HG03135 (cell line): ENCODE measurements at regions not wholly inside any gene's neighbourhood (a gene's known extent, or its start where the extent isn't known, plus 50 kb on each side); places are given as distances from the start of the nearest gene placed in this dataset.

ENCODE experiments used
- ATAC-seq: cut with Tn5 transposase; IDR thresholded peaks from one replicate; pipeline ENCODE4 v1.9.1; 2021; ENCODE audit warnings: mild to moderate bottlenecking, moderate library complexity; ENCODE audit not compliant: unreplicated experiment

- ATAC-seq: no peak
Measured at GRCh38 chr20:6439737-6440442, 317.1 kb upstream of the FERMT1 start.

- no peak for ATAC-seq
Measured at GRCh38 chr20:6434131-6434530, 311.3 kb upstream of the FERMT1 start.

DNA sequence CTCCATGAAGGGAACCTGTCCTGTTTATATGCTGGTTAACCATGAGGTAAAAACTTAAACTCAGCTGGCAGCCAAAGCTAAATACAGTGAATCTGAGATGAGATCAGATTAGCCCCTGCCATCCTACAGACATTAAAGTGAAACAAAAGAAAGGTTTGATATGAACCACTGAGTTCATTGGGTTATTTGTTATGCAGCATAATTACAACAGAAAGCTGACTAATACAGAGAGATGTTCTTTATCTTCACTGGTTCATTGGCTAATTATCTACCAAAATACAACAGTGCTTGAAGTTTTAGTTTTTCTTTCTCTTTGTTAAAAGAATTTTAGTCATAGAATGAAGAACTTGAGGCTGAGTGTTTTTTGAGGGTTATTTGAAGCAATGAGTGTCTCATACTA is 307.6 kb upstream of the FERMT1 start:
- ATAC-seq: no peak

GRCh38 chr20:6426287-6426891 is 303.6 kb upstream of the FERMT1 start:
- no peak for ATAC-seq

DNA sequence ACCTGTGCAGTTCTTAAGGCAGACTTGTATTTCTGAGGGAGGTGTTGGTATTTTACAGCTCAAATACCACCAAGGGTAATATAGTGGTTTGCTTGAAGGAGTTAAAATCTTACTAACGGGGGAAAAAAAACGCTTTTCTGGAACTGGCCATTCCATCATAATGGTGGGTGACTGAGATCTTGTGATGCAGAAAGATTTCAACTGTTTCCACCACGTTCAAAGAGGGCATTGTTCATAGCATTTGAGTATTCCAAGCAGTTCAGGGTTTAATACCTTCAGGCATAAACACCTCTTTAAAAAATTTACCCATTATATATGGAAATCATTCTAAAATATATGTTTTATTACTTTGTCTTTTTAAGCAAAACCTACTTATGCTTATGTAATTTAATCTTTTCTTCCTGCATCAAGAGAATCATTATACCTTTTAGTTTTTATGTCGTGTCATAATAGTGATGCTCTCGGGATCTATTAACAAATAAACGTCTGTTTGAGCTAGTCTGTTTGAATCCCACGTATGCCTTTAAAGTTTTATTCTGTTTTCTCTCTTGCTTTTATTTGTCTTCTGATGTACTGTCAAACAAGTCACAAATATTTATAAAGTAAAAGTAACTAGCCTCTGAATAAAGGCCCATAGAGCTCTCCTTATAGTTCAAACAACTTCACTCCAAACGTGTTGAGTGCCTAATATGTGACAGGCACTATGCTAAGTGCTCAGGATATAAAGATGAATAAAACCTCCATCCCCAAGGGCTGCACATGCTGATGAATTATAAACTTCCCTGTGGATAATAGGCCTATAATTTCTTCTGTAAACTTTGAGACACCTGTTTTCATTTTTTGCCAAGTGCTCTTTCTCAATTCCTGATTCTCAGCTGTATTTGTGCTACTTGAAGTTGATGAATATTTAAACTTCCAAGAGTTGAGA is 298.8 kb upstream of the FERMT1 start:
- no peak for ATAC-seq

GRCh38 chr20:6420336-6420735 is 297.5 kb upstream of the FERMT1 start:
- no peak for ATAC-seq

DNA sequence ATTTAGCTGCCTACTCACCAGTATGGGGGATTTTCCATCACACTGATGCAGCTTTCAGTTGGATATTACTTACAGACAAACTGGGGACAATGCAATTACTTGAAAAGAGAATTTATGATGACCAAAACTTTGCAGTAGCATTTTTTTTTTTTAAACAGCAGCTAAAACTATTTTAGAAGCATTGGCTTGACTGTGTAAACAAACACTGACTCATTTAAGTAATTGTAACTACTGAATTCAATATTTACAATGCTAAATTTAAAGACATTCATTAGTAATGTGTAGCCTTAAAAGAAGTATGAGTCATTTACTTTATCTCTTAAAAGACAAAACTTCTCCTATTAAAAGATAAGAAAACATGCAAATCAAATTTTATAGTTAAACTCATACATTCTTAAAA is 295.9 kb upstream of the FERMT1 start:
- ATAC-seq: no peak

- no peak for ATAC-seq
Measured at GRCh38 chr20:6416371-6416770, 293.5 kb upstream of the FERMT1 start.

GRCh38 chr20:6411651-6412050 is 288.8 kb upstream of the FERMT1 start:
- no peak for ATAC-seq

DNA sequence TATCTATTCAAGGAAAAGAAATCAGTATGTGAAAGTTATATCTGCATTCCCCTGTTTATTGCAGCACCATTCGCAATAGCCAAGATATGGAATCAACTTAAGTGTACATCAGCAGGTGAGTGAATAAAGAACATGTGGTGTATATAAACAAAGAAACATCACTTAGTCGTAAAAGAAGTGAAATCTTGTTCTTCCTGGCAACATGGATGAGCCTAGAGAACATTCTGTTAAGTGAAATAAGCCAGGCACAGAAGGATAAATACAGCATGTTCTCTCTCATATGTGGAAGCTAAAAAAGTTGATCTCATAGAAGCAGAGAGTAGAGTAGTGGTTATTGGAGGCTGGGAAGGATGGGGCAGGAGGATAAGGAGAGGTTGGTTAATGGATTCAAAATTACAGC is 287.9 kb upstream of the FERMT1 start:
- ATAC-seq: no peak

- ATAC-seq: no peak
Measured at GRCh38 chr20:6407163-6407562, 284.3 kb upstream of the FERMT1 start.

DNA sequence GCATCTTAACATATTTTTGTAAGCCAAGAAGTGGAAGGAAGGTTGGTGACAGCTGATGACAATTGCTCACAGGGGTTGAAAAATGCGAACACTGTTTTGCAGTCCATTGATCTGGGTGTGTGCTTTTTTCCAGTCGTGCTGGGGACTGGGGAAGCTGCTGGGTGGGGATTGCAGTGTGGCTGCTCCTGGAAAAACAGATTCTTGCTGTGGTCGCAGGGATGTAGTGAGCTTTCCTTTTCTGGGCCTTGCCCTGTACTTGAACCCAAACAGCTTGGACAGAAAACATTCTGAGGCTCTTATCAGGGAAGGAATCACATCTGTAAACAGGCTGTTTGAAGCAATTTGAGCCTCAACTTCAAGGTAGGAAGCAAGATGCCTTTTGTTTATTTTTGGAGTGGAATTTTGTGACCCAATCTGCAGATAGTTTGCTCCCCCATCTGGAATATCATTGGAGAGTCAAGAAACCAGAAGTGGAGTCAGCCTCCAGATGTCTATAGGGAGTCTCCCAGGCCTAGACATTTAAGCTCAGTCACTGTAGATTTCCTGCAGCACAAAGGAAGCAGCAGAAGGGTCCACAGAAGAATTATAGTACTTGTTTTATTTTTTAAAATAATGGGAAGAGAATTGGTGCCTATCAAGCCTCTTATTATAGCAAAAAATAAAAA is 279.2 kb upstream of the FERMT1 start:
- ATAC-seq: no peak

GRCh38 chr20:6397115-6397514 is 274.3 kb upstream of the FERMT1 start:
- ATAC-seq: no peak

DNA sequence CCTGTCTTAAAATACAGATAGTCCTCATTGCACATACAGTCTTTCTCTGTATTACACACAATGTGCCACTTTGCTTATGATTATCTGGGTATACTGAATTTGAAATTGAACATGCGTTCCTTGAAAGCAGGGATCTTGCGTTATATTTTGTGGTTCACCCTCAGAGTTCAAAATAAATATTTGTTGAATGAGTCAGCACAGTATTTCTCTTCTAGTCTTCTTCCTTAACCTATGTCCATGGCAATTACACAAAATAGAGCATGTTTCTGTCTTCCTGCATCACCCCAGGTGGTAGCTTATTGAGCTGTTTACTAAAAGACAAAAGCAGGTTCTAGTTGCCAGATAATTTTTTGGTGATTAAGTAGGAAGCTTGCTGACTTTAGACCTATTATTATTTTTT is 272.9 kb upstream of the FERMT1 start:
- no peak for ATAC-seq

DNA sequence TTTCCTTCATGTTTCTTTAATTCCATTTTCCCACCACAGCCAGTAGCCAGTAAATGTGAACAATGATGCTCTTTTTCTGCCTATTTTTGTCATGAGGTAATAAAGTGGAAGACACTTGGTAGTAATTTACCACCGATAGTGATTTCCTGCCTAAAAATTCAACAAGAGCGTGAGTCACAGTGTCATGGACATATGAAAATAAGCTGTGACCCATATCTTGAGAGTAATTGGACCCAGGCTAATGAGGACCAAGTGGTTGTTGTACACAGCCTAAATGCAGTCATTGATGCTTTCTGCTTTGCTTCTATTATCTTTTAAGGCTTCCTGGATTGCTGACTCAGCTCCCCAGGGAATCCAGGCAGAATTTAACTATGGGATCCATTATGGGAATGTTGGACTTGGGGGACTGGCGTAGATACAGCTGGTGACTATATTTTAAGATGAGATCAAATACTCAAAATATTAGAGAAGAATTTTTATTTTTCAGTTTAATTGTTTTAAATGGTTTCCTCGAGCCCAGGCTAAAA is 265.9 kb upstream of the FERMT1 start:
- ATAC-seq: no peak

DNA sequence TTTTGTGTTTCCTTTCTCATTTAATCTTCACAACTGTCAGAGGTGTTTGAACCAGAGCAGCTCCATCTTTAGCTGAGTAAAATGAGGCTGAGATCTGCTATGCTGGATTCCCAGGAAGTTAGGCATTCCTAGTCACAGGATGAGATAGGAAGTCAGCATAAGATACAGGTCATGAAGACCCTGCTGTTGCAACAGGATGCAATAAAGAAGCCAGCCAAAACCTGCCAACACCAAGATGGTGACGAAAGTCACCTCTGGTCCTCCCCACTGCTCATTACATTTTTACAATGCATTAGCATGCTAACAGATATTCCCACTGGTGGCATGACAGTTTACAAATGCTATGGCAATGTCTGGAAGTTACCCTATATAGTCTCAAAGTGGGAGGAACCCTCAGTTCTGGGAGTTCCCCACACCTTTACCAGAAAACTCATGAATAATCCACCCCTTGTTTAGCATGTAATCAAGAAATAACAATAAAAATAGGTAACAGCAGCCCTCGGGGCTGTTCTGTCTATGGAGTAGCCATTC is 262.2 kb upstream of the FERMT1 start:
- ATAC-seq: no peak

DNA sequence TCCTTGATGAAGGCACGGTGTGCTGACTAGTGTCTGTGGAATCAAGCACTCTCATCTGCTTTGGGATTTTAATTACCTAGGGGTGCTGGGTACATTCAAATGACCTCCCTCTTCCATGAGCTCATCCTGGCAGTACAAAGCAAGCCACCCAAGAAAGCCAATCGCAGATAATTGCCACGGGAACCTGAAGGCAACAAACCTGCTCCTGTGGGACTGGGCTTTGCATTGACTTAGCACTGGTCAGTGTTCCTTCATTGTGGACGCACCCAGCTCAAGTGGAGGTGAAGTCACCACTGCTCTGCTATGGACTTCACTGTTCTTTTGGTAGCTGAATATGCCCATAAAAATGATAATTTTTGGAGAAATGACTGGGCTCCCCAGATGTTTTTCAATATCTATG is 261.6 kb upstream of the FERMT1 start:
- ATAC-seq: no peak

DNA sequence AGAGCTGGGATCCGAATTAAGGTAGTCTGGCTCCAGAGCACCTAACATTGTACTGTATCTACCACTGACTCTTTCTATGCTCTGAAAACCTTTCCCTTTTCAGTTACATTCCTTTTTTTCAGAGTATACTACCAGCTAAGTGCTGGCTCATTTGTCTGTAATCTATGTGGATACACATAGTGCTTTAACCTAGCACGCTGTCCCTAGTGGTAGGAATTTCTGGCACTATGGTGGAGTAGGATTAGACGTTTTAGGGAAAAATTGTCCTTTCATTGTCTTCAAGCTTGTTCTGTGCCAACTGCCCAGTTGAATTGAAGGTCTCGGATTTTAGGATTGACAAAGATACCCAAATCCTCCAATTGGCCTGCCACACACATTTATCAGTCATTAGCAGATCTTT is 259.1 kb upstream of the FERMT1 start:
- no peak for ATAC-seq

DNA sequence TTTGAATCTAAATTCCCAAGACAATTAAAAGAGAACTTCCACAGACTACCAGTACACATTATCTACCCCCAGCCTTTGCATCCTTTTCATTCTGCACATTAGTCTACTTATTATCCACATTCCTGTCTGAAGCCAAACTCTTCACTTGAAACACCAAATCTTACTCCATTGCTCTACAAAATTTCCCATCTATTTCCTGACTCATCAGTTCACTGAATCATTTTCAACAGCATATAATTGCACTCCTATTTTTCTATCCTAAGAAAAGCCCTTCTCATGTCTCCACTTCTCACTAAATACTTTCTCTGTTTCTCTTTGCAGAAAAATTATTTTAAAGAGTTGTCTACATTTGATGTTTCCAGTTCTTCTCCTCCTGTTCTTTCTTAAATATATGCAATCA is 239.4 kb upstream of the FERMT1 start:
- no peak for ATAC-seq

DNA sequence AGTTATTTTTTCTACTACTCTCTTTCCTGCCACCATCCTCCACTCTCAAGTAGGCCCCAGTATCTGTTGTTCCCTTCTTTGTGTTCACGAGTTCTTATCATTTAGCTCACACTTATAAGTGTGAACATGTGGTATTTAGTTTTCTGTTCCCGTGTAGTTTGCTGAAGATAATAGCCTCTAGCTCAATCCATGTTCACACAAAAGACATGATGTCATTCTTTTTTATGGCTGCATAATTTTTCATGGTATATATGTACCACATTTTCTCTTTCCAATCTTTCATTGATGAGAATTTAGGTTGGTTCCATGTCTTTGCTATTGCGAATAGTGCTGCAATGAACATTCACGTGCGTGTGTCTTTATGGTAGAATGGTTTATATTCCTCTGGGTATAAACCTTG is 237.9 kb upstream of the FERMT1 start:
- ATAC-seq: no peak
